H1 (cell line): ENCODE measurements at regions not wholly inside any gene's neighbourhood (a gene's known extent, or its start where the extent isn't known, plus 50 kb on each side); places are given as distances from the start of the nearest gene placed in this dataset.

Experiments
- MAX ChIP-seq: IDR thresholded peaks from 2 replicates; pipeline ENCODE4 v1.6.1; 2012; ENCODE audit warnings: inconsistent platforms
- YY1 ChIP-seq: IDR thresholded peaks from 2 replicates; pipeline ENCODE4 v1.6.1; 2011; ENCODE audit warnings: low read depth, mild to moderate bottlenecking, low read length

GRCh38 chr13:73665261-73665660 lies 468.9 kb downstream of the KLF12 start (continued):
- TF ChIP-seq YY1 (no peak), MAX (no peak)
